ENCODE measurements at regions not wholly inside any gene's neighbourhood (a gene's known extent, or its start where the extent isn't known, plus 50 kb on each side); places are given as distances from the start of the nearest gene placed in this dataset.
"Not testable (repeated sequence)": the region's sequence is repeated elsewhere in the genome, so short reads cannot be mapped to it uniquely, and the experiment has no call there.

DNA sequence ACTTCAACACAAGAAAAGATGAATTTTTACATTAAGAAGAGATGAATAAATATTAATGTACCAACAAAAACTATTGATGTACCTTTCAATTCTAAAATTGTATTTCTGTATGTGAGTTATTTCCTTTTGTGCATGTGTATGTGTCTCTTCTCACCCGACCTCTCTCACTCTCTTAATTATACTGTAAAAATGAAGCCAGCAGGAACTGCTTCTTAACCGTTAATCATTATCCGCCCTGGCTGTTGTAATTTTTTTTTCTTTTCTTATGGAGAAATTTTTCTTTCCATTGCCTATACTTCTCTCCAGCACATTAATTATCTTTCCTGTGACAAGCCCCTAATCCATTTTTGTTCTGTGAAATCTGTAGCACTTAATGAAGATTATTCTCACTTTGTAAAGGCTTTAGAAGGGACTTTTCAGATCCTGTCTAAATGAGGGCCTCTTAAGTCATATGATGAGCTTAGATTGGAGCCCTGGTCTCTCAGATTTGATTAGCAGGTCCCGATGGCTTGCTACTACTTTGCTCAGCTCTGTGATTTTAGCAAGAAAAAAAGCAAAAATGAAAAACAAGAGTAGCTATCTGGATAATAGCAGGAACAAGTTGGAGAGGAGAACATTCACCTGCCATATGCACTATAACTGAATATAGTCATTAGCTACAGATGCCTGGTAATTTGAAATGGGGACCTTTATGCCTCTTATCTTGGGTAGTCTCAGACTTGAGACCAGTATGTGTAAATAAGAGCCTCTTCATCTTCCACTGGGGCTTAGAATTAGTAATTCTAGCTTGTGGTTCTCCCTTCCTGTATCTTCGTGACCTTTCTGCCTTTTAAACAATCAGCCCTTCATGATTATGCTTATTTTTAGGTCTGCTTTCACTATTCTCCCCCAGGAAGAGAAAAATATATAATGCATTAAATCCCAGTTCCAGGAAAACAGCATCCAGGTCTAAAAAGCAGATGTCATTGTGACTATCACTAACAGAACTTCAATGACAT, 80.0 kb upstream of the COL1A2 start:
- intact Hi-C loops (cut with micrococcal nuclease): no loop called here
- Mint-ChIP-seq H3K36me3 (ENCODE audit: low read depth) (no peaks in the 10 kb centered on the region), H3K27me3 (no peaks in the 10 kb centered on the region), H3K4me3 (no peak overlapping the region), H3K27ac (no peak overlapping the region), H3K4me1 (ENCODE audit: low read depth) (no peaks in the 10 kb centered on the region), H3K9me3 (peaks cover 12% of the 10 kb centered on the region)

DNA sequence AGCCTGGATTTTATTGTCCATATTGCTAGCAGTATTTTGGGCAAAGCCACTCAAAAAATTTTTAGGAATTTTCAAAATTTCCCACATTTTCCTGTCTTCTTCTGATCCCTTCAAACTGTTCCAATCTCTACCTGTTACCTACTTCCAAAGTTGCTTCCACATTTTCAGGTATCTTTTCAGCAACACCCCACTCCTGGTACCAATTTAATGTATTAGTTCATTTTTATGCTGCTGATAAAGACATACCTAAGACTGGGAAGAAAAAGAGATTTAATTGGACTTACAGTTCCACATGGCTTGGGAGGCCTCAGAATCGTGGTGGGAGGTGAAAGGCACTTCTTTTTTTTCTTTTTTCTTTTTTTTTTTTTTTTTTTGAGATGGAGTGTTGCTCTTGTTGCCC, 73.6 kb upstream of the COL1A2 start:
- H3K9me3 Mint-ChIP-seq: peaks cover 27% of the 10 kb centered on the region
- intact Hi-C loops (cut with micrococcal nuclease); H3K27ac Mint-ChIP-seq; H3K27me3 Mint-ChIP-seq; H3K4me1 Mint-ChIP-seq (ENCODE audit: low read depth); H3K4me3 Mint-ChIP-seq; H3K36me3 Mint-ChIP-seq (ENCODE audit: low read depth): not testable (repeated sequence)

DNA sequence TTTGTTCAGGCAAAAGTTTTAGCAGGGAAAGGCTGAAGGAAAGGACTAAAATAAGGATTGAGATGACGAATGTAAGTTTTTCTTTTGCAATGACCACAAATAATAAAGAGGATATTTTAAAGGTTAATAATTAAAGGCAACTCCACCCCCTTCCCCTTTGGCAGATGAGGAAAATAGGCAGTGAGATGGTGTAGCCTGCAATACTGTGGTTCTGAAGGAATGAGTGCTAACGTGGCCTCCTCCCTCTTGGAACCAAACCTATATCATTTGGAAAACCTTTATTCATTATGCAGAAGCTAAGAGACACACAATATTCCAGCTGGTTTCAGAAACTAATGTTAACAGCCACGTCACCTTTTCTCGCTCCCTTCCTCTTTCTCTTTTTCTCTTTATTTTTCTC, 70.9 kb upstream of the COL1A2 start:
- Mint-ChIP-seq H3K27ac (no peak overlapping the region), H3K36me3 (ENCODE audit: low read depth) (no peaks in the 10 kb centered on the region), H3K27me3 (no peaks in the 10 kb centered on the region), H3K9me3 (peaks cover 38% of the 10 kb centered on the region), H3K4me1 (ENCODE audit: low read depth) (no peaks in the 10 kb centered on the region), H3K4me3 (no peak overlapping the region)
- intact Hi-C loops (cut with micrococcal nuclease): no loop called here

DNA sequence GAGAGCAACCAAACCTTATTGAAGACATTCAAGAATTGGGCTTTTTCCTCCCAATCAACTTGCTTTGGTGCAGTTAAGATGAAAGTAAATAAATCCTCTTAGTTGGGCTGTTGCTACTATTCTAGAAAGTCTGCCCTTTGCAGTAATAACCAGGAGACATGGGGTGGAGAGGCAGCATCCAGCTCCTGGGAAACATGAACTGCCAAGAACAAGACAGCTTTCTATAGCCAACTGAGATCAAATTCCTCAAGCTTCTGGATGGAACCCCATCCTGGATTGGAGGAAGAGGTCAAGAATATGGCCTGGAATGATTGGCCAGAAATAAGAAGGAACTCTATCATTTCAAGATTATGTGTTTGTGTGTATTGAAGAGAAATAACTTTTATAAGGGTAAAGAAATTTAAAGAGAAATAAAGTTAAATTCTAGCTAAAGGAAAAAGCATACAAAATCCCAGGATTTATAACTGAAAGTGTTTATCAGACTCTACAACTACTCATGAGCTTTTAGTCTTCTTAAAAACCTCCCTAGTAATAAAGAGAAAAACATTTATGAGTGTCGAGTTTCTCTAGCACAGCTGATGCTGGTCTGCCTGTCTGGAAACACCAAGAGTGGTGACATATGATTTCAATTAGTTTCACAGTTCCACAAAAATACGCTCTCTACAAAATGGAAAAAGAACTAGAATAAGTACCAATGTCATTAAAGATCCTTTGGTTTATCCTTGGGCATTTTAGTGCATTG, 70.1 kb upstream of the COL1A2 start:
- no peak overlapping the region for H3K27ac Mint-ChIP-seq
- H3K27me3 Mint-ChIP-seq: no peaks in the 10 kb centered on the region
- peaks cover 31% of the 10 kb centered on the region for H3K9me3 Mint-ChIP-seq
- H3K36me3 Mint-ChIP-seq (ENCODE audit: low read depth): no peaks in the 10 kb centered on the region
- intact Hi-C loops (cut with micrococcal nuclease): no loop called here
- no peaks in the 10 kb centered on the region for H3K4me1 Mint-ChIP-seq (ENCODE audit: low read depth)
- no peak overlapping the region for H3K4me3 Mint-ChIP-seq

DNA sequence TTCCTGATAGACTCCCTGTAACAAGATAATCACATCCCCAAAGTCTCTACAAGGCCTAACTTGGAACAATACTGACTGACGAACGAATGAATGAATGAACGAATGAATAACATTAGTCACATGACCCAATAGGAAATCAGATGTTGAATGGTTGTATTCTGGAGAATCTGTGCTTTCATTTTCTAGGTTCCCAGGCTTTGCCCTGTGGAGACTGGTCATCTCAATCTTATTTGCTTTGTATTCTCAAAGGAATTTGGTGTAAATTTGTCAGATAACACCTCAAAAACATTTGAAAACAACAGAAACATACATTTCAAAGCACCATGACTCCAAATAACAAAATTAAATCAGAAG, 69.6 kb upstream of the COL1A2 start:
- H3K27ac Mint-ChIP-seq: no peak overlapping the region
- H3K4me3 Mint-ChIP-seq: no peak overlapping the region
- H3K27me3 Mint-ChIP-seq: no peaks in the 10 kb centered on the region
- intact Hi-C loops (cut with micrococcal nuclease): no loop called here
- H3K36me3 Mint-ChIP-seq (ENCODE audit: low read depth): no peaks in the 10 kb centered on the region
- no peaks in the 10 kb centered on the region for H3K4me1 Mint-ChIP-seq (ENCODE audit: low read depth)
- peaks cover 26% of the 10 kb centered on the region for H3K9me3 Mint-ChIP-seq

DNA sequence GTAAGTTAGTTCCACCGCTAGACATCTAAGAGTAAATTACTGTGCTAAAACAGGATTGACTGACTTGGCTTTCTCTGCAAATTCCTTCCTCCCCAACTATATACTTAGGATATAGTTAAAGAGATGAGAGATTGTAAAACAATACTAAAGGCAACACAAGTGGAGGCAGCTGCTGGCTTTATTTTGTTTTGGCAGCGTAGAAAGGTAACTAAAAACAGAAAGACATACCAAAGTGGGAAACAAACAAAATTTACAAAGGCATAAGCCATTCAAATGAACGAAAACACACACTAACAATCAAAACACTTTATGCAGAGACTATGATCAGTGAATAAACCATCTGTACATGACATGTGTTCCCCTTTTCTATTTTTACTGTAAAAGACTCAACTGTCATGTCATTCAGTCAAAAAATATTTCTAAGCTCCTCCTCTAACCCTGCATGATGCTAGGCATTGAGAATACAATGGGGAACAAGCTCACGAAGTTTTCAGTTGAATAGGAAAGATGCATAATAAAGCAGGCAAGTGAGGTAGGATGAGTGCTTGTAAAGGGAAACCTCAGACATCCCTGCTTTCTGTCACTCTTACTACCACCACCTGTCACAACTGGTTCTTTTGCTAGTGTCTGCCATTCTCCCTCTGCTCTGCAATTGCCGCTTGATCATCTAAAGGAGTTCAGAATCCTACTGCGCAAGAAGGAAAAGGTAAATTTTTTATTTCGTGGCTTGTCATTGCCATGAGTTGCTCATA, 64.2 kb upstream of the COL1A2 start:
- Mint-ChIP-seq H3K27me3 (no peaks in the 10 kb centered on the region), H3K4me1 (ENCODE audit: low read depth) (no peaks in the 10 kb centered on the region), H3K36me3 (ENCODE audit: low read depth) (no peaks in the 10 kb centered on the region), H3K27ac (no peak overlapping the region), H3K4me3 (no peak overlapping the region), H3K9me3 (peaks cover 11% of the 10 kb centered on the region)
- intact Hi-C loops (cut with micrococcal nuclease): no loop called here

DNA sequence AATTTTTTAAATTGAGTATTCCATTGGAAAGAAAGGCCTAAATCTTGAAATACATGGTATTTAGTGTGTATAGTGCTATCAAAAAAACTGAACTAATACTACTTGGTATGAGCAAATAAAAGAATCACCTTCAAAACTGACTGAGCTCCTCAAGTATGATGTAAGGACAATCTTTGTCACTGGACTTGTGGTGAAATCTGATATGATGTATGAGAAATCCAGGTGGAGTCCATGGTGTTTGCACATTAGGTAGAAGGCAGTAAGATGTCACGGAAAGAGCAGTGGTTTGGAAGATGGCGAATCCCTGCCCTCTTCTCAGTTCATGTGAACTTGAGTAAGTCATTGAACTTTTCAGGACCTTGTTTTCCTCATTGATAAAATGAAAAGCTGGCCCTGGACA, 62.1 kb upstream of the COL1A2 start:
- Mint-ChIP-seq H3K27me3 (no peaks in the 10 kb centered on the region), H3K4me1 (ENCODE audit: low read depth) (no peaks in the 10 kb centered on the region), H3K27ac (no peak overlapping the region), H3K9me3 (no peaks in the 10 kb centered on the region), H3K4me3 (no peak overlapping the region), H3K36me3 (ENCODE audit: low read depth) (no peaks in the 10 kb centered on the region)
- intact Hi-C loops (cut with micrococcal nuclease): no loop called here

DNA sequence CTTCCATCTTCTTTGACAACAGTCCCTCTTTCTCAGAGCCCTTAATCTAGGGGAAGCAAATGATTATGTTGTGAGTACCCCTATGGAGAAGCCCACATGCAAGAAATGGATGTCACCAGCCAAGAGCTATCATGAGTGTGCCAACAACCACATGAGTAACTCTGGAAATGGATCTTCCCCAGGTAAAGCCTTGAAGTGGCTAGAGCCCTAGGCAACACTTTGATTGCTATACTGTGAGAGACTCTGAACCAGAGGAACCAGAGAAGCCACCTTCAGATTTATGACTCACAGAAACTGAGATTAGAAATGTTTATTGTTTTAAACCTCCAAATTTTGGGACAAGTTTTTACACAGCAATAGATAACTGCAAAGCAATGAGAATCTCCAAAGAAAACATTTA, 60.9 kb upstream of the COL1A2 start:
- no peaks in the 10 kb centered on the region for H3K36me3 Mint-ChIP-seq (ENCODE audit: low read depth)
- H3K9me3 Mint-ChIP-seq: no peaks in the 10 kb centered on the region
- H3K4me3 Mint-ChIP-seq: no peak overlapping the region
- H3K4me1 Mint-ChIP-seq (ENCODE audit: low read depth): no peaks in the 10 kb centered on the region
- intact Hi-C loops (cut with micrococcal nuclease): no loop called here
- H3K27ac Mint-ChIP-seq: no peak overlapping the region
- no peaks in the 10 kb centered on the region for H3K27me3 Mint-ChIP-seq

DNA sequence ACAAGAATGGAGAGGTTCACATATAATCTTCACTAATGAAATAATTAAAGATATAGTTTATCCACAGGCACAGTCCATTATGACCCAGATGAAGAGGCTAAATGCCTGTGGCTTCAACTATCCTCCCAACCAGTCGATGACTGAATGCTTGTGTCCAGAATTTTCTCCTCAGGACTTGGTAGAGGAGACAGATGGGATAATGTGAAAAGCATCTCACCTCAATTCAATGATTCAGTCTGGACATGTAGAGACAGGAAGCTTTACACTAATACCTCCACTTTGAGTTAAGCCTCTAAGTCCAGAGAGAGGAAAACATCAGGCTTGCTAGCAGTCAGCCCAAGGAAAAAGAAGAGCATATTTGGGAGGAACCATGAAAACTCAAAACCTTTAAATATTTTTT, 59.1 kb upstream of the COL1A2 start:
- H3K9me3 Mint-ChIP-seq: no peaks in the 10 kb centered on the region
- intact Hi-C loops (cut with micrococcal nuclease): no loop called here
- no peak overlapping the region for H3K4me3 Mint-ChIP-seq
- H3K4me1 Mint-ChIP-seq (ENCODE audit: low read depth): no peaks in the 10 kb centered on the region
- no peaks in the 10 kb centered on the region for H3K27me3 Mint-ChIP-seq
- no peaks in the 10 kb centered on the region for H3K36me3 Mint-ChIP-seq (ENCODE audit: low read depth)
- H3K27ac Mint-ChIP-seq: no peak overlapping the region

DNA sequence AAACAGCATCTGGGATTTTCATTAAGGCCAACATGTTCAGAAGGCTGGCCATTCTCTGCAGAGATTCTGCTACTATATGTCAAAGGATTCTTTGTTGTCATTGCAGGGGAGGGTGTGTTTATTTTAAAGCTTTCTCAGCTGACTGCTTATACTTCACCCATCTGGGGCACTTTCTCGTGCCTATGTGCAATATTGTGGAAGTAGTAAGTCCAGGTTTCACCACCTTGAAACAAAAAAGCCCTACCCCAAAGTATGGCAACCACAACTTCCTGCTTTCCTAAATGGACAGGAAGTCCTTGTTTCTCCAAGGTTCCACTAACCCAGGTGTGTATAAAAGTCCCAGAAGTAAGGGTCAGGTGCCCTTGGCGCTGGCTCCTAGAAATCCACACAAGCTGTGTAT, 58.7 kb upstream of the COL1A2 start:
- no peaks in the 10 kb centered on the region for H3K4me1 Mint-ChIP-seq (ENCODE audit: low read depth)
- H3K36me3 Mint-ChIP-seq (ENCODE audit: low read depth): no peaks in the 10 kb centered on the region
- H3K4me3 Mint-ChIP-seq: no peak overlapping the region
- H3K27ac Mint-ChIP-seq: no peak overlapping the region
- no peaks in the 10 kb centered on the region for H3K27me3 Mint-ChIP-seq
- intact Hi-C loops (cut with micrococcal nuclease): no loop called here
- no peaks in the 10 kb centered on the region for H3K9me3 Mint-ChIP-seq

DNA sequence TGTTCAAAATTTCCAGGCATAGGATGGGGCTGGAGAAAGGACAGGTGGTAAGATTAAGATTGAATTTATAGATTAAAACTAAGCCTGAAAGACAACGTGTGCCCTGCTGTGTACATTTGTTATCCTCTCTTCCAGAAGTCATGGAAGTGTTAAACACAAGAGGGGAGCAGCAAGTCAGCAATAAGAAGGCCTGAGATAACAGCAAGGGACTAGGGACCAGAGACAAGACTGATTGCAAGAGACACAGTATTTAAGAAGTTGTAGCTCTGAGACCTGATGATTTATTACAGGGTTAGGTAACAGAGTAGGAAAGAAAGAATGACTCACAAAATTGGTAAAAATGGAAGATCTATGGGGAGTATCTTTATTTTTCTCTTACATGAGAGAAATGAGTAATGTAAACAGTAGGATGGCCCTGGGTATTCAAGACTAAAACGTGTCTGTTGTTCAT, 55.7 kb upstream of the COL1A2 start:
- Mint-ChIP-seq H3K4me3 (no peak overlapping the region), H3K36me3 (ENCODE audit: low read depth) (no peaks in the 10 kb centered on the region), H3K4me1 (ENCODE audit: low read depth) (no peaks in the 10 kb centered on the region), H3K9me3 (no peaks in the 10 kb centered on the region), H3K27me3 (no peaks in the 10 kb centered on the region), H3K27ac (no peak overlapping the region)
- intact Hi-C loops (cut with micrococcal nuclease): no loop called here

DNA sequence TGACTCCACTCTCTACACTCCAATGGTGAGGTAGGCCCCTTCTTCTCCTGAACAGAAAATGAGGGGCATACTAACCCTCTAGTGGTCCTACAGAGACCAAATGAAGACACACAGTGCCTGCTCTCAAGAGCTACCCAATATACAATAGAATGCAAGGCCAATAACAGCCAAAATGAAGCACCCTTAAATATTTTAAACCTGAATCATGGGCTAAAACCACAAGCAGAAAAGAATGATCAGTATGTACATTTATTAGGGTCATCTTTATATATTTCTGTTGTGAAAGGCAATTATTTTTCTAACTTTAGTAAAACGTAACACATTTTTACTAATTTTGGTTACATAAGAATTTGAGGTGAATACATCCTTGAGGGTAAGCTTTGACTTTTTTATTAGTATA, 49.9 kb upstream of the COL1A2 start:
- Mint-ChIP-seq H3K4me1 (ENCODE audit: low read depth) (no peaks in the 10 kb centered on the region), H3K4me3 (no peak overlapping the region), H3K27me3 (no peaks in the 10 kb centered on the region), H3K27ac (no peak overlapping the region), H3K9me3 (no peaks in the 10 kb centered on the region), H3K36me3 (ENCODE audit: low read depth) (no peaks in the 10 kb centered on the region)
- intact Hi-C loops (cut with micrococcal nuclease): no loop called here

Data from dendritic cell treated with granulocyte-macrophage colony-stimulating factor and Interleukin-4, amounts not matched to agents 40 ng/mL and 50 ng/mL, for 4 days (primary cell).